ENCODE measurements at regions not wholly inside any gene's neighbourhood (a gene's known extent, or its start where the extent isn't known, plus 50 kb on each side); places are given as distances from the start of the nearest gene placed in this dataset.

DNA sequence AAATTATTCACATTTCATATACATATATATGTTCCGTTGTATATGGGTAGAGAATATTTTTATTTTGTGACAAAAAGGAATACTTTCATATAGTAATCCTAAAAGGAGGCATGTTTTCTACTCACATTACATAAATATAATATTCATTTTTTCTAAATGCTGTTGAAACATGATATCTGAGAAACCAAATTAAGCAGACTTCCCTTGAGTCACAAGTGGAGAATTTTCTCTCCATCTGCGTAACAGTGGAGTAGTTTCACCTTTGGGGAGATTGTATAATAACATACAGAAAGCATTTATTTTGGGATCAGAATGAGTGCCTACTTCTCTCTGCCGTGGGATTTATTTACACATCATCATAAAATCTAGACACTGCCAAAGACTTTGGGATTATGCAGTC is 849.8 kb downstream of the NSUN3 start:
- no peaks in the 10 kb centered on the region for H3K27me3 ChIP-seq
- H3K4me3 ChIP-seq = no peak overlapping the region
- no peaks in the 10 kb centered on the region for H3K36me3 ChIP-seq
- DNase-seq = no peak
- H3K27ac ChIP-seq = no peak overlapping the region
- H3K9me3 ChIP-seq = no peaks in the 10 kb centered on the region
- H3K4me1 ChIP-seq = no peaks in the 10 kb centered on the region
- TF ChIP-seq, protein P1, sequence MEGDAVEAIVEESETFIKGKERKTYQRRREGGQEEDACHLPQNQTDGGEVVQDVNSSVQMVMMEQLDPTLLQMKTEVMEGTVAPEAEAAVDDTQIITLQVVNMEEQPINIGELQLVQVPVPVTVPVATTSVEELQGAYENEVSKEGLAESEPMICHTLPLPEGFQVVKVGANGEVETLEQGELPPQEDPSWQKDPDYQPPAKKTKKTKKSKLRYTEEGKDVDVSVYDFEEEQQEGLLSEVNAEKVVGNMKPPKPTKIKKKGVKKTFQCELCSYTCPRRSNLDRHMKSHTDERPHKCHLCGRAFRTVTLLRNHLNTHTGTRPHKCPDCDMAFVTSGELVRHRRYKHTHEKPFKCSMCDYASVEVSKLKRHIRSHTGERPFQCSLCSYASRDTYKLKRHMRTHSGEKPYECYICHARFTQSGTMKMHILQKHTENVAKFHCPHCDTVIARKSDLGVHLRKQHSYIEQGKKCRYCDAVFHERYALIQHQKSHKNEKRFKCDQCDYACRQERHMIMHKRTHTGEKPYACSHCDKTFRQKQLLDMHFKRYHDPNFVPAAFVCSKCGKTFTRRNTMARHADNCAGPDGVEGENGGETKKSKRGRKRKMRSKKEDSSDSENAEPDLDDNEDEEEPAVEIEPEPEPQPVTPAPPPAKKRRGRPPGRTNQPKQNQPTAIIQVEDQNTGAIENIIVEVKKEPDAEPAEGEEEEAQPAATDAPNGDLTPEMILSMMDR (IDR thresholded peaks at IDR 0.05) = no peak
- no peak for TF ChIP-seq POLR2A (IDR thresholded peaks at IDR 0.05)

- no peak overlapping the region for H3K4me3 ChIP-seq
- no peak for DNase-seq
Measured at GRCh38 chr3:94927175-94927574, 864.3 kb downstream of the NSUN3 start.

DNA sequence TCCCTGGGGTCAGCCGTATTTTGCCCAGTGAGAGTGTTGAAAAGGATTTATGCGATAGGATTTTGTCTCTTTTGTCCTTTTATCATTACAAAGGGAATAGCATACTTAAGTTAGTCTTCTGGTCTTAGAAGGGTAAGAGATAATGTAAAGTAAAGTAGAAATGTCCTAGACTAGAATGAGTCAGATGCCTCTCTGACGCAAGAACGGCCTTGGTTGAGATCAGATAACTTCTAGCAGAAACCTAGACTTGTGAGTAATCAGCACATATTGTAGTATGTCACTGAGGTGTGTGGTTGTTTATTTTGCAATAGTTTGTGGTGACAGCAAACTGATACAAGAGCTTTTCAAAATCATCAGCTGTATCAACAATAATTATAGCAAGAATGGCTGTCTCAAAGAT is 866.1 kb downstream of the NSUN3 start:
- Histone ChIP-seq H3K36me3 (no peaks in the 10 kb centered on the region), H3K4me1 (no peaks in the 10 kb centered on the region), H3K9me3 (no peaks in the 10 kb centered on the region), H3K27me3 (no peaks in the 10 kb centered on the region), H3K27ac (no peak overlapping the region), H3K4me3 (no peak overlapping the region)
- TF ChIP-seq POLR2A (IDR thresholded peaks at IDR 0.05) = no peak
- TF ChIP-seq, protein P1 (IDR thresholded peaks at IDR 0.05) = no peak
- no peak for DNase-seq

More at GRCh38 chr3:94927175-94927574, 864.3 kb downstream of the NSUN3 start:
- Histone ChIP-seq H3K36me3 (no peaks in the 10 kb centered on the region), H3K4me1 (no peaks in the 10 kb centered on the region), H3K9me3 (no peaks in the 10 kb centered on the region), H3K27me3 (no peaks in the 10 kb centered on the region), H3K27ac (no peak overlapping the region)
- TF ChIP-seq, protein P1 (IDR thresholded peaks at IDR 0.05) = no peak
- TF ChIP-seq POLR2A (IDR thresholded peaks at IDR 0.05) = no peak

DNA sequence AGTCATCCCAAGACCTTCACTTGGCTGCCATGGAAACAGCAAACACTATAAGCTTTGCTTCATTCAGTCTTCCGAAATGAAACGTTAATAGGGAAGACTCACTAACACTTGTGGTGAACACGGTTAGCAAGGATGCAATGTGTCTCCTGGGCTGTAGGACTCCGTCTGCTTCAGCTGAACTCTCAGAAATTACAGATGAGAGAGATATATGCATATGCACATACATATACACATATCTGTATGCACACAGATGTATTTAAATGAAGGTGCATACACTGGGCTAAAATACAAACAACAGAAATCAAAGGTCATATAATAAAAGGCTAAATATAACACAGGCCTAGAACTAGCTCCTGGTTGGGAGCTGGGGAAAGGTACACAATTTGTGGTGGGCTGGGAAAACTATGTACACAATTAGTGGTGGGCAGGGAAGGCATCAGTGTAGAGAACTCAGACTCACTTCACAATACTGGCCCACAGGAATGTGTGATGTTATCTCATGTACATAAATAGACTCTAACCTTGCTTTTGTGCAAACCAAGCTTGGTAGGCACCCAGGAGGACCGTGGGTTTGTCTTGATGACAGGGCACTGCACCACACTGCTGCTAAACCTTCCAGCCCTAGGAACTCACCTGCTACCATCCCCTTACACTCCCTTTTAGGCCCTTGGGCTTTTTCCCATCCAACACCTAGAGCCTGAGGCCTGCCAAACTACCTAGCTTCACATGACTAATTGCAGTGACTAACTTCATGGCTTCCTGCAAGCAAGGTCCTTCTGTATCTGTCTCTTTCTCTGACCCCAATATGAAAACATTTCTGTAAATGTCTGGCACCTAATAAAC is 873.1 kb downstream of the NSUN3 start:
- DNase-seq = no peak
- H3K27ac ChIP-seq = no peak overlapping the region
- TF ChIP-seq POLR2A (IDR thresholded peaks at IDR 0.05) = no peak
- TF ChIP-seq, protein P1 (IDR thresholded peaks at IDR 0.05) = no peak
- no peaks in the 10 kb centered on the region for H3K27me3 ChIP-seq
- no peak overlapping the region for H3K4me3 ChIP-seq
- H3K36me3 ChIP-seq = no peaks in the 10 kb centered on the region
- no peaks in the 10 kb centered on the region for H3K4me1 ChIP-seq
- no peaks in the 10 kb centered on the region for H3K9me3 ChIP-seq

DNA sequence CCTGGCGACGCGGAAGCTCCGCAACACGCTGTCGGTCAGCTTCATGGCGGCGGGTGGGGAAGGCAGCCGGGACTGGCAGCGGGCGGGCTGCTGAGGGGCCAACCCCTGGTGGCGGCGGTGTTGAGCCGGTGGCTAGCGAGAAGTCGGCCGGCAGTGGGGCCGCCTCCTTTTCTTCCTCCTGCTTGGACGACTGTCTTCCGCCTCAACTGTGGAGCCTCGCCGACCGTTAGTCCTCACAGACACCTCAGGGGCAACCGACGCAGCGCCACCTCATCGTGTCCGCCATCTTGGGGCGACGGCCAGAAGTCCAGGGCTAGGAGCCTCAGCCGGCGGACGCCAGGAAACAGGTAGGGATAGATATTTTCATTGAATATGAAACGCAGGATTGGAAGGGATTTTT is 875.1 kb downstream of the NSUN3 start:
- no peak overlapping the region for H3K4me3 ChIP-seq
- no peak overlapping the region for H3K27ac ChIP-seq
- no peaks in the 10 kb centered on the region for H3K27me3 ChIP-seq
- no peak for TF ChIP-seq POLR2A (IDR thresholded peaks at IDR 0.05)
- TF ChIP-seq, protein P1 (IDR thresholded peaks at IDR 0.05) = no peak
- no peaks in the 10 kb centered on the region for H3K4me1 ChIP-seq
- no peaks in the 10 kb centered on the region for H3K36me3 ChIP-seq
- DNase-seq = no peak
- no peaks in the 10 kb centered on the region for H3K9me3 ChIP-seq
